ENCODE measurements at regions not wholly inside any gene's neighbourhood (a gene's known extent, or its start where the extent isn't known, plus 50 kb on each side); places are given as distances from the start of the nearest gene placed in this dataset.
"Not testable (repeated sequence)": the region's sequence is repeated elsewhere in the genome, so short reads cannot be mapped to it uniquely, and the experiment has no call there.

- no peak for DNase-seq
These were observed 63.5 kb downstream of the PCDH18 start for GRCh38 chr4:137468836-137469235.

GRCh38 chr4:137467537-137467936, 64.8 kb downstream of the PCDH18 start:
- DNase-seq: no peak

GRCh38 chr4:137463377-137464003, 68.8 kb downstream of the PCDH18 start:
- no peak for DNase-seq

GRCh38 chr4:137455647-137456321, 76.5 kb downstream of the PCDH18 start:
- DNase-seq: no peak

GRCh38 chr4:137454767-137455166, 77.5 kb downstream of the PCDH18 start:
- DNase-seq: no peak

GRCh38 chr4:137452799-137453198, 79.5 kb downstream of the PCDH18 start:
- no peak for DNase-seq

GRCh38 chr4:137451172-137451825, 81.0 kb downstream of the PCDH18 start:
- no peak for DNase-seq

GRCh38 chr4:137448402-137448801, 83.9 kb downstream of the PCDH18 start:
- no peak for DNase-seq

GRCh38 chr4:137446071-137446470, 86.2 kb downstream of the PCDH18 start:
- no peak for DNase-seq

- no peak for DNase-seq
These were observed 89.1 kb downstream of the PCDH18 start for GRCh38 chr4:137443031-137443800.

GRCh38 chr4:137432446-137433311, 99.6 kb downstream of the PCDH18 start:
- no peak for DNase-seq

- no peak for DNase-seq
These were observed 102.1 kb downstream of the PCDH18 start for GRCh38 chr4:137430171-137430570.

GRCh38 chr4:137427411-137427810, 104.9 kb downstream of the PCDH18 start:
- no peak for DNase-seq

- no peak for DNase-seq
These were observed 107.0 kb downstream of the PCDH18 start for GRCh38 chr4:137425281-137425680.

GRCh38 chr4:137422666-137423065, 109.6 kb downstream of the PCDH18 start:
- no peak for DNase-seq

GRCh38 chr4:137421796-137422195, 110.5 kb downstream of the PCDH18 start:
- DNase-seq: no peak

GRCh38 chr4:137420901-137421396, 111.3 kb downstream of the PCDH18 start:
- no peak for DNase-seq

GRCh38 chr4:137417676-137418075, 114.6 kb downstream of the PCDH18 start:
- no peak for DNase-seq

- DNase-seq: no peak
These were observed 117.5 kb downstream of the PCDH18 start for GRCh38 chr4:137414802-137415201.

- DNase-seq: no peak
These were observed 123.6 kb downstream of the PCDH18 start for GRCh38 chr4:137408527-137409177.

GRCh38 chr4:137405833-137406232, 126.5 kb downstream of the PCDH18 start:
- DNase-seq: not testable (repeated sequence)

GRCh38 chr4:137394018-137394417, 138.3 kb downstream of the PCDH18 start:
- DNase-seq: no peak
